ENCODE measurements at regions not wholly inside any gene's neighbourhood (a gene's known extent, or its start where the extent isn't known, plus 50 kb on each side); places are given as distances from the start of the nearest gene placed in this dataset.

DNA sequence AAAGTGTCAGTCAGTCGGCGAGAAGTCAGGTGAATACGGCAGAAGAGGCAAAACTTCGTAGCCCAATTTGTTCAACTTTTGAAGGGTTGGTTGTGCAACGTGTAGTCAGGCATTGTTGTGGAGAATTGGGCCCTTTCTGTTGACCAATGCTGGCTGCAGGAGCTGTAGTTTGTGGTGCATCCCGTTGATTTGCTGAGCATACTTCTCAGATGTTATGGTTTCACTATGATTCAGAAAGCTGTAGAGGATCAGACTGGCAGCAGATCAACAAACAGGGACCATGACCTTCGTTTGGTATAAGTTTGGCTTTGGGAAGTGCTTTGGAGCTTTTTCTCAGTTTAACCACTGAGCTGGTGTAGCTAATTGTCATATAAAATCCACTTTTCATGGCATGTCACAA lies 190.2 kb upstream of the ADAMTS5 start:
- no peaks in the 10 kb centered on the region for H3K36me3 ChIP-seq
- H3K27me3 ChIP-seq (replicated peaks; ENCODE audit: insufficient read depth) = no peaks in the 10 kb centered on the region
- DNase-seq (ENCODE audit: low spot score) (no peak), ATAC-seq (ENCODE audit: insufficient number of reproducible peaks, low FRiP score, low read depth) (no peak)
- no peak overlapping the region for H3K4me3 ChIP-seq
- H3K9me3 ChIP-seq = no peaks in the 10 kb centered on the region
- no peak for TF ChIP-seq CTCF (IDR thresholded peaks at IDR 0.05)
- H3K27ac ChIP-seq = no peak overlapping the region
- H3K4me1 ChIP-seq (ENCODE audit: control insufficient read depth in 1 of 2, low read depth in 2 of 2) = peaks cover 0 to 21% of the 10 kb centered on the region in 2 donors

DNA sequence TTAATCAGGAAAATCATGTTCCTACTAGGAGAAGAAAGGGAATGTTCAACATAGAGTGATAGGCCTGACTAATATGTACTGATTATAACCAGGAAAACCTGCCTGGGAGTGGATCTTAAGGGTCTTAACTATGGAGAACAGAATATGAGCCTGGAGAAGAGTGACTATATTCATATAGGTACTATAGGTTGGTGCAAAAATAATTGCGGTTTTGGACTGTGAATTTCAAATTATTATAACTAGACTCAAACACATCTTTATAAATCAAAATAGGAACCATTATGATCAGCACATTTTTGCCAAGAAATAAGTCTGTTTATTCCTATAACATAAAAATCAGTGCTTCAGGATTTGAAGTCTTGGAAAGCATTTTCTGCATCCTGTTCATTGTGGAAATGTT lies 189.8 kb upstream of the ADAMTS5 start:
- no peak overlapping the region for H3K27ac ChIP-seq
- DNase-seq (ENCODE audit: low spot score) (no peak), ATAC-seq (ENCODE audit: insufficient number of reproducible peaks, low FRiP score, low read depth) (no peak)
- no peaks in the 10 kb centered on the region for H3K36me3 ChIP-seq
- no peaks in the 10 kb centered on the region for H3K27me3 ChIP-seq (replicated peaks; ENCODE audit: insufficient read depth)
- TF ChIP-seq CTCF (IDR thresholded peaks at IDR 0.05) = no peak
- peaks cover 0 to 21% of the 10 kb centered on the region in 2 donors for H3K4me1 ChIP-seq (ENCODE audit: control insufficient read depth in 1 of 2, low read depth in 2 of 2)
- H3K4me3 ChIP-seq = no peak overlapping the region
- H3K9me3 ChIP-seq = no peaks in the 10 kb centered on the region

DNA sequence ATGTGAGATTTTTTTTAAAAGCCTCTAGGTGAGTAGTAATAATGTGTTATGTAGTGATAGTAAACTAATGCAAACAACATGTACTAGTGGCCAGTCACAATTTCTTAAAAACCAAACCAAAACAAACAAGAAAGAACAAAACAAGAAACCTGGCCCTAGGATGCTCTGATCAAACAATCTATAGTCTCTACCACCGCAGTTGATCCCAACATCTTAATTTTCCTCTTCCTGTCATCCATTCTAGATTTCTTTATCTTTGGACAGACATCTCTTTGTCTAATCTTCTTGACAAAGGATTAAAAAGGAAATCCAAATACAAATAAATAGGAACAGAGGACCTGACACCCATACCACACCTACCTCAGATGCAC lies 188.2 kb upstream of the ADAMTS5 start:
- no peaks in the 10 kb centered on the region for H3K36me3 ChIP-seq
- DNase-seq (ENCODE audit: low spot score) = no peak
- no peak for TF ChIP-seq CTCF (IDR thresholded peaks at IDR 0.05)
- H3K27ac ChIP-seq = no peak overlapping the region
- H3K4me1 ChIP-seq (ENCODE audit: control insufficient read depth in 1 of 2, low read depth in 2 of 2) = peaks cover 0 to 21% of the 10 kb centered on the region in 2 donors
- H3K27me3 ChIP-seq (replicated peaks; ENCODE audit: insufficient read depth) = no peaks in the 10 kb centered on the region
- no peak overlapping the region for H3K4me3 ChIP-seq
- no peak for ATAC-seq (ENCODE audit: insufficient number of reproducible peaks, low FRiP score, low read depth)
- no peaks in the 10 kb centered on the region for H3K9me3 ChIP-seq

DNA sequence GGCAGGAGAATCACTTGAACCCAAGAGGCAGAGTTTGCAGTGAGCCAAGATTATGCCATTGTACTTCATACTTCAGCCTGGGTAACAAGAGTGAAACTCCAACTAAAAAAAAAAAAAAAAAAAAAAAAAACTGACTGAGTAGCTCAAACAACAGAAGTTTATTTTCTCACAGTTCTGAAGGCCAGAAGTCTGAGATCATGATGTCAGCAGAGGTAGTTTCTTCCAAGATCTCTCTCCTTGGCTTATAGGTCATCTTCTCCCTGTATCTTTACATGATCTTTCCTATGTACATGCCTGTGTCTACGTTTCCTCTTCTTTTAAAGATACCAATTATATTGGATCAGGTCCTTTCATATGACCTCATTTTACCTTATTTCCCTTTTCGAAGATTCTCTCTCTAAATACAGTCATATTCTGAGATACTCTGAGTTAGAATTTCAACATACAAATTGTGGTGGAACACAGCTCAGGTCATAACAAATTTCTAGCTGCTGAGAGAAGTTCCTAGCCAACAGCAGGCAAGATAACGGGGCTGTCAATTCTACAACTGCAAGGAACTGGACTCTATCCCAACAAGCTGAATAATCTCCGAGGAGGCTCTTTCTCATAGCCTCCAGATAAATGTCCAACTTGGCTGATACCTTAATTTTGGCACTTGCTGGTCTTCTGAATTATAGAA lies 187.7 kb upstream of the ADAMTS5 start:
- Histone ChIP-seq H3K27me3 (replicated peaks; ENCODE audit: insufficient read depth) (no peaks in the 10 kb centered on the region), H3K9me3 (no peaks in the 10 kb centered on the region), H3K27ac (no peak overlapping the region), H3K4me3 (no peak overlapping the region), H3K4me1 (ENCODE audit: control insufficient read depth in 1 of 2, low read depth in 2 of 2) (peaks cover 0 to 21% of the 10 kb centered on the region in 2 donors), H3K36me3 (no peaks in the 10 kb centered on the region)
- DNase-seq (ENCODE audit: low spot score) = no peak
- no peak for ATAC-seq (ENCODE audit: insufficient number of reproducible peaks, low FRiP score, low read depth)
- TF ChIP-seq CTCF (IDR thresholded peaks at IDR 0.05) = no peak

DNA sequence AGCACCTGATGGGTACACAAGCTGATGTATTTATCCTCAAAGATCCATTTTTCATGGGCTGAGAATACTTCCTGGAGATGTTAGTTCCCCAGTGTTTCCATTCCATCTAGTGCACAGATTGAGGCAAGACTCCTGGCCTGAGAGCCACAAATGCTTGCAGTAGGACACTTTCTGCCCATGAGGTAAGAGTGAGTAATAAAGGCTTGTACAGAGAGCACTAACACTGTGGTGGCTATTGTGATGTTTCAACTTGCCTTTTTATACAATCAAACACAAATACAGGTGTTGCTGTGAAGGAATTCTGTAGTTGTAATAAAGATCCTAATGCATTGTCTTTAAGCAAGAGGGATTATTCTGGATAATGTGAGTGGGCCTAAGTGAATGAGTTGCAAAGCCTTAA lies 186.1 kb upstream of the ADAMTS5 start:
- TF ChIP-seq CTCF (IDR thresholded peaks at IDR 0.05) = no peak
- Histone ChIP-seq H3K4me3 (no peak overlapping the region), H3K27me3 (replicated peaks; ENCODE audit: insufficient read depth) (no peaks in the 10 kb centered on the region), H3K9me3 (no peaks in the 10 kb centered on the region), H3K4me1 (ENCODE audit: control insufficient read depth in 1 of 2, low read depth in 2 of 2) (peaks cover 6 to 21% of the 10 kb centered on the region in 2 donors), H3K27ac (no peak overlapping the region), H3K36me3 (no peaks in the 10 kb centered on the region)
- ATAC-seq (ENCODE audit: insufficient number of reproducible peaks, low FRiP score, low read depth) = no peak
- no peak for DNase-seq (ENCODE audit: low spot score)

All from thoracic aorta (tissue), 2 donors.